B cell (primary cell): ENCODE measurements at regions not wholly inside any gene's neighbourhood (a gene's known extent, or its start where the extent isn't known, plus 50 kb on each side); places are given as distances from the start of the nearest gene placed in this dataset.

Experiments used
- CTCF ChIP-seq: fragments of 200-600 bp; IDR thresholded peaks from one replicate; pipeline ENCODE4 v1.8.0; 2022; ENCODE audit warnings: antibody characterized with exemption, mild to moderate bottlenecking
- EZH2 ChIP-seq: IDR thresholded peaks from 2 replicates; pipeline ENCODE4 v1.6.1; 2012; ENCODE audit warnings: borderline replicate concordance, low read depth, mild to moderate bottlenecking, moderate library complexity, low read length; ENCODE audit not compliant: insufficient read depth, poor library complexity, severe bottlenecking

- TF ChIP-seq CTCF: no peak
- no peak for TF ChIP-seq EZH2
These were observed 677.8 kb downstream of the TAF11L14 start for GRCh38 chr5:18312016-18312415.
